Large intestine (tissue), 3 donors: ENCODE measurements at regions not wholly inside any gene's neighbourhood (a gene's known extent, or its start where the extent isn't known, plus 50 kb on each side); places are given as distances from the start of the nearest gene placed in this dataset.

Experiments used
- DNase-seq, 2 donors: peaks; one replicate each; pipeline versions ENCODE4 v3.0.0 to v3.0.0-alpha.2; 2013
- H3K27ac ChIP-seq: one replicate; pipeline ENCODE4 v1.5.1; 2013; ENCODE audit warnings: low read length
- H3K27me3 ChIP-seq: 2 replicates; pipeline ENCODE4 v1.6.1; 2013; ENCODE audit warnings: low read length; ENCODE audit not compliant: control insufficient read depth, insufficient read depth
- H3K36me3 ChIP-seq: 2 replicates; pipeline ENCODE4 v1.6.1; 2013; ENCODE audit warnings: low read length; ENCODE audit not compliant: control insufficient read depth, insufficient read depth
- H3K4me1 ChIP-seq: one replicate; pipeline ENCODE4 v1.6.1; 2013; ENCODE audit warnings: low read length; ENCODE audit not compliant: control insufficient read depth, insufficient read depth
- H3K4me3 ChIP-seq: one replicate; pipeline ENCODE4 v1.5.1; 2013; ENCODE audit warnings: low read length
- H3K9me3 ChIP-seq: one replicate; pipeline ENCODE4 v1.6.1; 2013; ENCODE audit warnings: mild to moderate bottlenecking, low read depth, low read length, moderate library complexity; ENCODE audit not compliant: control insufficient read depth
- WGBS: methylation state at CpG from one replicate; pipeline ENCODE4 v1.1.5; 2013; ENCODE audit warnings: low lambda C conversion rate; ENCODE audit not compliant: insufficient coverage; 5-methylcytosine and 5-hydroxymethylcytosine counted together

- Histone ChIP-seq H3K4me1 (no peaks in the 10 kb centered on the region), H3K36me3 (no peaks in the 10 kb centered on the region), H3K9me3 (no peaks in the 10 kb centered on the region), H3K4me3 (no peak overlapping the region), H3K27ac (no peak overlapping the region), H3K27me3 (no peaks in the 10 kb centered on the region)
- DNase-seq: no peak
- 71% methylated on average over 1 of the region's 3 CpGs for WGBS
Measured at GRCh38 chr3:5427938-5428337, 240.4 kb downstream of the EDEM1 start.

DNA sequence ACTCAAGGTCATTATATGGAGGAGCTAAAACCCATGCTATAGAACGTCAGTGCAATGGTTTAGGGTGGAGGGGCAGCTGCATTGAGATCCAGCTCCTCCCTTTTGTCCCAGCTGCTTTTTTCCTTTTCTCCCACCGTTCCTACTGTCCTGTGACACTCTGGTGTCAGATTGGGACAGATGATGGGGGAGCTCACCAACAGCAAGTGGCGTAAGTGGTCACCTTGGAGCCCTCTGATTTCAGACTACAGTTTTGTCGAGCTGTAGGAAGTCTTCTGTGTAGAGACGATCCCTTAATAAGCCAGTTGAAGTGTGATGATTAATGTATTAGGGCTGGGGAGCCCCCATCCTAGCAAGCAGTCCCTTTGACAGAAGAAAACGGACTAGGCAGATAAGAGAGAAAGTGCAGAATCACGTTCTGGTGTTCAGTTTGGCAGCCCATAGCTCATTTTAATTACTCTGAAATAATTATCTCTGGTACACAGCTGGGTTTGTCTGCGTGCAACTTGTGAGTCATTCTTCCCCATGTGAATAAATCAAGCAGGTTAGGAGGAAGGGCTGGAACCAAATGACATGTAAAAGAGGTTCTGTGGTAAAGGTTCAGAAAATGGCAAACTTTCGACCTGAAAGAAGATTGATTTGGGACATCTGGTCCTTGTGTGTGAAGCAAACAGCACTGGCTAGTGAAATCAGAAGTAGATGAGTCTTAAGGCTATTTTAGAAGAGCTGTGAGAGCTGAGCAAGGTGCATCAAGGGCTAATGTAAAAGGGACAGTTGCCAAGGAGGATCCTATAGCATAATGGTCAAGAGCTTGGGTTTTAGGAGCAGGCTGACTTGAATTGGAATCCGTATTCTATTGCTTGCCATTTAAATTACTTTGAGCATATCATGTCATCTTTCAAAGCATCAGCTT, 241.4 kb downstream of the EDEM1 start:
- H3K4me1 ChIP-seq: no peaks in the 10 kb centered on the region
- no peaks in the 10 kb centered on the region for H3K36me3 ChIP-seq
- H3K27me3 ChIP-seq: no peaks in the 10 kb centered on the region
- no peak for DNase-seq
- no peak overlapping the region for H3K4me3 ChIP-seq
- WGBS: 80% methylated on average over 1 of the region's 10 CpGs
- H3K27ac ChIP-seq: no peak overlapping the region
- H3K9me3 ChIP-seq: no peaks in the 10 kb centered on the region

DNA sequence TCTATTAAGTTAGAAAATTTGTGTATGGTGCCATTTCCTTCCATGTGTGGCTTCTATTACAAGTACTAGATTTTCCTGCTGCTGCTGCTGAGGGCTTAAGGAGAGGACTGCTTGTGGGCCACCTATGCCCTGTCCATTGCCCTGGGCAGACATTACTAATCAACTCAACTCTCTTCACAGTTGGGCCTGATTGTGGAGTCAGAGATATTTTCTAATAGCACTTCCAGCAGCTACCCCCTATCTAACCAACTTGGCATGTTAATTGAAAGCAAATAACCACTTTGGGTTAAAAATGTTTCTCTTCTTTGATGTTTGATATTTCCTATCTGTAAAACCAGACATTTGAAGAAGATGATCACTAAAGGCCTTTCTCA, 242.0 kb downstream of the EDEM1 start:
- no peaks in the 10 kb centered on the region for H3K27me3 ChIP-seq
- no peak overlapping the region for H3K27ac ChIP-seq
- H3K9me3 ChIP-seq: no peaks in the 10 kb centered on the region
- DNase-seq: no peak
- H3K4me3 ChIP-seq: no peak overlapping the region
- no peaks in the 10 kb centered on the region for H3K4me1 ChIP-seq
- H3K36me3 ChIP-seq: no peaks in the 10 kb centered on the region

DNA sequence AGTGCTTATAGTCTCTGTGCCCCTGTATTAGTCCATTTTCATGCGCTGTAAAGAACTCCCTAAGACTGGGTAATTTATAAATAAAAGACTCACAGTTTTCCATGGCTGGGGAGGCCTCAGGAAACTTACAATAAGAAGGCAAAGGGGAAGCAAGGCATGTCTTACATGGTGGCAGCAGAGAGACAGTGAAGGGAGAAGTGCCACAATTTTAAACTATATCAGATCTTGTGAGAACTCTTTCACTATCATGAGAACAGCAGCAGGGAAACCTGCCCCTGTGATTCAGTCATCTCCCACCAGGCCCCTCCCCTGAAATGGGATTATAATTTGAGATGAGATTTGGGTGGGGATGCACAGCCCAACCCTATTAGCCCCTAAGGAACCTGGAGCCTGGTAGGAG, 243.2 kb downstream of the EDEM1 start:
- no CpG with 5 or more reads among the region's 1 CpG for WGBS
- Histone ChIP-seq H3K4me1 (no peaks in the 10 kb centered on the region), H3K27ac (no peak overlapping the region), H3K9me3 (no peaks in the 10 kb centered on the region), H3K36me3 (no peaks in the 10 kb centered on the region), H3K27me3 (no peaks in the 10 kb centered on the region), H3K4me3 (no peak overlapping the region)
- no peak for DNase-seq

DNA sequence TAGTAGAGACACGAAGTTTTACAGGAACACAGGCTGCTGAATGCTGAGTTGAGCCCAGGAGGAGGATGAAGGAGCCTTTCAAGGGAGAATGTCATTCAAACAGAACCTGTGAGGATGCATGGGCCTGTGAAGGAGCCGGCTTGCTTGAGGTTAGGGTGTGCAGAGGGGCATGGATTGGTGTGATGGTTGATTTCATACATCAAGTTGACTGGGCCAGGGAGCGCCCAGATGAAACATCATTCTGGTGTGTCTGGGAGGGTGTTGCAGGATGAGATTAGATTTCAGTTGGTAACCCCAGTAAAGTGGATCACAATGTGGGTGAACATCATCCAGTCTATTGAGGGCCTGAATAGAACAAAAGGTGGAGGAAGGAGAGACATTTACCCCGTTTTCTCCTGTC, 243.6 kb downstream of the EDEM1 start:
- no CpG with 5 or more reads among the region's 4 CpGs for WGBS
- Histone ChIP-seq H3K27me3 (no peaks in the 10 kb centered on the region), H3K9me3 (no peaks in the 10 kb centered on the region), H3K27ac (no peak overlapping the region), H3K36me3 (no peaks in the 10 kb centered on the region), H3K4me3 (no peak overlapping the region), H3K4me1 (no peaks in the 10 kb centered on the region)
- DNase-seq: no peak

GRCh38 chr3:5431811-5432378, 244.4 kb downstream of the EDEM1 start:
- H3K36me3 ChIP-seq: no peaks in the 10 kb centered on the region
- no peaks in the 10 kb centered on the region for H3K27me3 ChIP-seq
- WGBS: no CpG with 5 or more reads among the region's 5 CpGs
- no peaks in the 10 kb centered on the region for H3K4me1 ChIP-seq
- H3K9me3 ChIP-seq: no peaks in the 10 kb centered on the region
- no peak overlapping the region for H3K27ac ChIP-seq
- no peak overlapping the region for H3K4me3 ChIP-seq
- DNase-seq: no peak

- Histone ChIP-seq H3K27ac (no peak overlapping the region), H3K36me3 (no peaks in the 10 kb centered on the region), H3K9me3 (no peaks in the 10 kb centered on the region), H3K4me1 (no peaks in the 10 kb centered on the region), H3K27me3 (no peaks in the 10 kb centered on the region), H3K4me3 (no peak overlapping the region)
- no peak for DNase-seq
- 83% methylated on average over 2 of the region's 5 CpGs for WGBS
Measured at GRCh38 chr3:5437296-5437782, 249.8 kb downstream of the EDEM1 start.

- H3K36me3 ChIP-seq: no peaks in the 10 kb centered on the region
- 54% methylated on average over 2 of the region's 3 CpGs for WGBS
Measured at GRCh38 chr3:5437783-5438323, 250.3 kb downstream of the EDEM1 start.

GRCh38 chr3:5441401-5441800, 253.9 kb downstream of the EDEM1 start:
- H3K9me3 ChIP-seq: no peaks in the 10 kb centered on the region
- no peak overlapping the region for H3K4me3 ChIP-seq
- no CpG with 5 or more reads among the region's 1 CpG for WGBS
- no peaks in the 10 kb centered on the region for H3K36me3 ChIP-seq
- no peak overlapping the region for H3K27ac ChIP-seq
- no peaks in the 10 kb centered on the region for H3K4me1 ChIP-seq
- H3K27me3 ChIP-seq: no peaks in the 10 kb centered on the region
- no peak for DNase-seq

More at GRCh38 chr3:5437783-5438323, 250.3 kb downstream of the EDEM1 start:
- Histone ChIP-seq H3K9me3 (no peaks in the 10 kb centered on the region), H3K4me1 (no peaks in the 10 kb centered on the region), H3K4me3 (no peak overlapping the region), H3K27me3 (no peaks in the 10 kb centered on the region), H3K27ac (no peak overlapping the region)
- DNase-seq: no peak

DNA sequence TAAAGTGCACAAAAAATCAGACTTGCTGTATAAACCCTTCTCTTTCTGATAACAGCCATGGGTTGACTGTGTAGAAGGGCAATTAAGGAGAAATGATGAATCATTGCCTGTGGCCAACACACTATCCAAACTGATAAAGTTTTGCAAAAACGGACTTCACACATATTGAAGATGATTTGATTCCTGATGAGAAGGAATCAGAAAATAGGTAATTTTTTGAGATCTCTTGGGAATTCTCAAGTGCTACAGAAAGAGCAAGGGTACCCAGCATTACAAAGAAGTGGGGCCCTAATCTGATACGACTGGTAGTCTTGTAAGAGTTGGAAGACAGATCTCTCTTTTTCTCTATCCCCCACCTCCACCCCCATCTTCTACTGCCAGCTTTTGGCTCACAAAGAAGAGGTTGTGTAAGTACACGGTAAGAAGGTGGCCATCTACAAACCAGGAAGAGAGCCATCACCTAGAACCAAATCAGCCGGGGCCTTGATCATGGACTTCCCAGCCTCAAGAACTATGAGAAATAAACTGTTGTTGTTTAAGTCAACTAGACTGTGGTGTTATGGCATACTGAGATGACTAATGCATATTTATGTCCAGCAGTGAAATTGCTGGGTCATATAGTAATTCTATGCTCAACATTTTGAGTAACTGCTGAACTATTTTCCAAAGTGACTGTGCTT, 254.7 kb downstream of the EDEM1 start:
- H3K4me3 ChIP-seq: no peak overlapping the region
- no peaks in the 10 kb centered on the region for H3K4me1 ChIP-seq
- 50% methylated on average over 1 of the region's 4 CpGs for WGBS
- H3K36me3 ChIP-seq: no peaks in the 10 kb centered on the region
- no peak for DNase-seq
- H3K27me3 ChIP-seq: no peaks in the 10 kb centered on the region
- no peaks in the 10 kb centered on the region for H3K9me3 ChIP-seq
- no peak overlapping the region for H3K27ac ChIP-seq
